ENCODE measurements at regions not wholly inside any gene's neighbourhood (a gene's known extent, or its start where the extent isn't known, plus 50 kb on each side); places are given as distances from the start of the nearest gene placed in this dataset.

DNA sequence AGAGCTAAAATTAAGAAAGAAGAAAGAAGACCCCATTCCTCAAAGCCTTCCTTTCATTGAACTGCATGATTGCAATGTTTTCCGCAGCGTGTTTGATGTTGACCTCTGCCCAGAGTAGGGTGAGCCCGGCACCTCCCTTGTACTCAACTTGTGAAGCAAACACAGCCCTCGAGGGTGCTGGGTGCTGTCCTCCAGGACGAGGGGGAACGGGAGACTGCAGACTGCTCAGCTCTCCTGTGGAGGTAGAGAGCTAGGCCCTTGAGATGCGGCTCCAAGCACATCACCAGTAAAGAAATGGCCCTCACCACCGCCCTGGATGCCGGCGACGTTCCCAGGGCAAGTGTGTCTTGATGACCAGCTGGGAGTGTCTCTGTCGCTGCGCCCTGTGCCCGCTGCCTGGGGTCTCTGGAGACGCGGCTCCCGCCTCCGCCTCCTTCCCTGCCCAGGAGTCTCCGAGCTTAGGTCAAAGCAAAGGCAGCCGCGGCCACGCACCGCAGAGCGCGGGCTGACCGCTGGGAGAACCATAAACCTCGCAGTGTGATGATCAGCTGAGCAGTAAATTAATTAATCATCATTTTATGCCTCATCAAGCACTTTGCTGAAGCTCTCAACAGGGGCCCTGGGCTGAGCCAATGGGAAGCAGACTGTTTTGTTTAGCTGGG is 108.7 kb downstream of the IRX2 start:
- Histone ChIP-seq H2AFZ (ENCODE audit: low read length) (no peak overlapping the region), H3K4me1 (ENCODE audit: insufficient read depth, low read length) (no peaks in the 10 kb centered on the region), H4K20me1 (ENCODE audit: low read length) (no peaks in the 10 kb centered on the region), H3K27ac (ENCODE audit: low read length) (no peak overlapping the region), H3K9me3 (ENCODE audit: low read length) (no peaks in the 10 kb centered on the region), H3K4me3 (ENCODE audit: low read length) (no peak overlapping the region), H3K79me2 (ENCODE audit: low read length) (no peaks in the 10 kb centered on the region), H3K9ac (ENCODE audit: low read length) (no peak overlapping the region), H3K9me2 (replicated peaks; ENCODE audit: low read length) (no peaks in the 10 kb centered on the region), H3K36me3 (ENCODE audit: low read depth, low read length) (no peaks in the 10 kb centered on the region), H3K4me2 (ENCODE audit: low read length) (no peak overlapping the region), H3K27me3 (ENCODE audit: low read length) (peaks cover 50% of the 10 kb centered on the region), H3F3A (ENCODE audit: low read length, unreplicated experiment) (no peaks in the 10 kb centered on the region)
- ChIA-PET POLR2A (ENCODE audit: unreplicated experiment) (no interaction called here), CTCF (no interaction called here)
- DNase-seq, result no peak
- TF ChIP-seq EZH2 (IDR thresholded peaks at IDR 0.05; ENCODE audit: low read length, unreplicated experiment), result no peak
- TF ChIP-seq, protein P1, sequence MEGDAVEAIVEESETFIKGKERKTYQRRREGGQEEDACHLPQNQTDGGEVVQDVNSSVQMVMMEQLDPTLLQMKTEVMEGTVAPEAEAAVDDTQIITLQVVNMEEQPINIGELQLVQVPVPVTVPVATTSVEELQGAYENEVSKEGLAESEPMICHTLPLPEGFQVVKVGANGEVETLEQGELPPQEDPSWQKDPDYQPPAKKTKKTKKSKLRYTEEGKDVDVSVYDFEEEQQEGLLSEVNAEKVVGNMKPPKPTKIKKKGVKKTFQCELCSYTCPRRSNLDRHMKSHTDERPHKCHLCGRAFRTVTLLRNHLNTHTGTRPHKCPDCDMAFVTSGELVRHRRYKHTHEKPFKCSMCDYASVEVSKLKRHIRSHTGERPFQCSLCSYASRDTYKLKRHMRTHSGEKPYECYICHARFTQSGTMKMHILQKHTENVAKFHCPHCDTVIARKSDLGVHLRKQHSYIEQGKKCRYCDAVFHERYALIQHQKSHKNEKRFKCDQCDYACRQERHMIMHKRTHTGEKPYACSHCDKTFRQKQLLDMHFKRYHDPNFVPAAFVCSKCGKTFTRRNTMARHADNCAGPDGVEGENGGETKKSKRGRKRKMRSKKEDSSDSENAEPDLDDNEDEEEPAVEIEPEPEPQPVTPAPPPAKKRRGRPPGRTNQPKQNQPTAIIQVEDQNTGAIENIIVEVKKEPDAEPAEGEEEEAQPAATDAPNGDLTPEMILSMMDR (conservative IDR thresholded peaks at IDR 0.05; ENCODE audit: low read depth, low read length), result no peak
- TF ChIP-seq EZH2phosphoT487 (IDR thresholded peaks at IDR 0.05; ENCODE audit: borderline replicate concordance, low read length), result no peak
- no TSS peak for BruUV-seq (replicated peaks)
- ATAC-seq, result no peak
- intact Hi-C loops (cut with micrococcal nuclease), result no loop called here

DNA sequence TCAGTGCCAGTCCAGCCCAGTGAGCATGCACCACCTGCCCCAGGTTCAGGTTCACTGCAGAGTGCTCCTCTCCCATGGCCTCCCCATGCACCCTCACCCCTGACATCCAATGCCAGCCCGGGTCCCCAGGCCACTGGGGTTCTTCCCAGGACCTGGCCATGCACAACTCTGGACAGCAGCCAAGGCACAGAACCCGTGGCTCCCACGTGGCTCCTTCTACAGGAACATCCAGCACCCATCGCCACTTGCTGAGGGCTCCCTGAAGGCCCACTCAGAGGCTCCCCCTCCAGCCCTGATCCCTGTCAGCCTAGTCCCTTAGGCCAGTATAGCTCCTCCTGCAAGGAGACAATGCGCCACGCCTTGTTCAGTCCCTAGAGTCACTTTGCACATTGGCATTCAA is 110.8 kb downstream of the IRX2 start:
- ChIA-PET CTCF (no interaction called here), POLR2A (ENCODE audit: unreplicated experiment) (no interaction called here)
- H2AFZ ChIP-seq (ENCODE audit: low read length), result no peak overlapping the region
- no peak for TF ChIP-seq EZH2 (IDR thresholded peaks at IDR 0.05; ENCODE audit: low read length, unreplicated experiment)
- no peak for TF ChIP-seq EZH2phosphoT487 (IDR thresholded peaks at IDR 0.05; ENCODE audit: borderline replicate concordance, low read length)
- TF ChIP-seq, protein P1 (conservative IDR thresholded peaks at IDR 0.05; ENCODE audit: low read depth, low read length), result no peak
- H4K20me1 ChIP-seq (ENCODE audit: low read length), result no peaks in the 10 kb centered on the region
- no peaks in the 10 kb centered on the region for H3K9me3 ChIP-seq (ENCODE audit: low read length)
- H3F3A ChIP-seq (ENCODE audit: low read length, unreplicated experiment), result no peaks in the 10 kb centered on the region
- no peak overlapping the region for H3K4me3 ChIP-seq (ENCODE audit: low read length)
- no peak for DNase-seq
- H3K79me2 ChIP-seq (ENCODE audit: low read length), result no peaks in the 10 kb centered on the region
- H3K4me1 ChIP-seq (ENCODE audit: insufficient read depth, low read length), result no peaks in the 10 kb centered on the region
- H3K4me2 ChIP-seq (ENCODE audit: low read length), result no peak overlapping the region
- ATAC-seq, result no peak
- no peak overlapping the region for H3K27ac ChIP-seq (ENCODE audit: low read length)
- H3K9me2 ChIP-seq (replicated peaks; ENCODE audit: low read length), result no peaks in the 10 kb centered on the region
- H3K27me3 ChIP-seq (ENCODE audit: low read length), result peaks cover 57% of the 10 kb centered on the region
- H3K9ac ChIP-seq (ENCODE audit: low read length), result no peak overlapping the region
- BruUV-seq (replicated peaks), result no TSS peak
- H3K36me3 ChIP-seq (ENCODE audit: low read depth, low read length), result no peaks in the 10 kb centered on the region
- intact Hi-C loops (cut with micrococcal nuclease), result no loop called here

GRCh38 chr5:2639425-2639824 is 112.1 kb downstream of the IRX2 start:
- Histone ChIP-seq H3K4me3 (ENCODE audit: low read length) (no peak overlapping the region), H2AFZ (ENCODE audit: low read length) (no peak overlapping the region), H3K27me3 (ENCODE audit: low read length) (peaks cover 58% of the 10 kb centered on the region), H3K9me2 (replicated peaks; ENCODE audit: low read length) (no peaks in the 10 kb centered on the region), H3K4me2 (ENCODE audit: low read length) (no peak overlapping the region), H3K27ac (ENCODE audit: low read length) (no peak overlapping the region), H3K79me2 (ENCODE audit: low read length) (no peaks in the 10 kb centered on the region), H3K9me3 (ENCODE audit: low read length) (no peaks in the 10 kb centered on the region), H3F3A (ENCODE audit: low read length, unreplicated experiment) (no peaks in the 10 kb centered on the region), H3K36me3 (ENCODE audit: low read depth, low read length) (no peaks in the 10 kb centered on the region), H3K9ac (ENCODE audit: low read length) (no peak overlapping the region), H4K20me1 (ENCODE audit: low read length) (no peaks in the 10 kb centered on the region), H3K4me1 (ENCODE audit: insufficient read depth, low read length) (no peaks in the 10 kb centered on the region)
- ATAC-seq, result no peak
- ChIA-PET POLR2A (ENCODE audit: unreplicated experiment) (no interaction called here), CTCF (no interaction called here)
- intact Hi-C loops (cut with micrococcal nuclease), result no loop called here
- DNase-seq, result no peak
- TF ChIP-seq, protein P1 (conservative IDR thresholded peaks at IDR 0.05; ENCODE audit: low read depth, low read length), result no peak
- no TSS peak for BruUV-seq (replicated peaks)
